Adrenal gland (tissue), 9 donors: ENCODE measurements at regions not wholly inside any gene's neighbourhood (a gene's known extent, or its start where the extent isn't known, plus 50 kb on each side); places are given as distances from the start of the nearest gene placed in this dataset.

Experiments used
- DNase-seq, 7 donors: peaks; one replicate each; pipeline ENCODE4 v3.0.0-alpha.2; 2019 to 2020
- H3K27ac ChIP-seq, 5 donors: fragments of 200-600 bp; sonication (generic) in 4 of 5; 1 replicate in 3 of 5; 2 replicates in 2 of 5; pipeline versions ENCODE4 v1.5.1 to v1.8.0; 2016 to 2020; ENCODE audit warnings: mild to moderate bottlenecking in 1 of 5
- H3K27me3 ChIP-seq: fragments of 200-600 bp; 2 replicates; pipeline ENCODE4 v1.8.0; 2021
- H3K36me3 ChIP-seq, 2 donors: fragments of 200-600 bp; replicated peaks in 1 of 2; 1 replicate in 1 of 2; 2 replicates in 1 of 2; pipeline versions ENCODE4 v1.5.1 to v1.8.0; 2018 to 2022
- H3K4me1 ChIP-seq, 2 donors: fragments of 200-600 bp; replicated peaks in 1 of 2; 1 replicate in 1 of 2; 2 replicates in 1 of 2; pipeline versions ENCODE4 v1.5.1 to v1.8.0; 2018 to 2021
- H3K4me3 ChIP-seq, 4 donors: fragments of 200-600 bp; sonication (generic) in 3 of 4; one replicate each; pipeline ENCODE4 v1.5.1; 2016 to 2018
- H3K9me3 ChIP-seq, 3 donors: fragments of 200-600 bp; sonication (generic) in 1 of 3; replicated peaks in 1 of 3; 1 replicate in 2 of 3; 2 replicates in 1 of 3; pipeline versions ENCODE4 v1.5.1 to v1.8.0; 2016 to 2021
- CTCF ChIP-seq, 6 experiments: fragments of 450-650 bp in 4 of 6; fragments of 200-600 bp in 2 of 6; sonication (generic) in 1 of 6; IDR thresholded peaks; 1 replicate in 5 of 6; 2 replicates in 1 of 6; pipeline versions ENCODE4 v1.5.1 to v1.8.0; 2016 to 2021; ENCODE audit warnings: antibody characterized with exemption in 6 of 6, mild to moderate bottlenecking in 2 of 6, moderate library complexity in 1 of 6
- POLR2A ChIP-seq, 2 donors: fragments of 450-650 bp; IDR thresholded peaks; one replicate each; pipeline ENCODE4 v1.6.1; 2017; ENCODE audit warnings: antibody characterized with exemption in 2 of 2, mild to moderate bottlenecking in 2 of 2, moderate library complexity in 1 of 2
- WGBS, 4 donors: extraction: QIAGEN DNeasy Blood & Tissue Kit in 2 of 4; methylation state at CpG; one replicate each; pipeline versions ENCODE4 v1.1.5 to v1.1.7; 2013 to 2017; 5-methylcytosine and 5-hydroxymethylcytosine counted together
- intact Hi-C, 2 donors: fragments of 100-400 bp; cut with DNase I; formaldehyde crosslinking; loops; one replicate each; pipeline versions ENCODE4 v1.14.1 to v1.15.0; 2022 to 2023
- donor health status: healthy with polysubstance abuse.
- donor health status: Bipolar disorder and iron deficiency.
- donor health status: DM: yes; HTN: yes; CAD: no.
- donor health status: DM: no; HTN: no; CAD: no.
- donor health status: DM: no; HTN: no; CAD: no.

- Histone ChIP-seq H3K4me3 (no peak overlapping the region), H3K27me3 (no peaks in the 10 kb centered on the region), H3K9me3 (peaks cover 0 to 5% (median 0%) of the 10 kb centered on the region in 3 donors), H3K4me1 (no peaks in the 10 kb centered on the region), H3K36me3 (no peaks in the 10 kb centered on the region), H3K27ac (no peak overlapping the region)
- peak in 3 of 7 donors; percentile 23 to 55 (median 25) for DNase-seq
- intact Hi-C loops = no loop called here
- 70 to 79% (median 73%) methylated on average over 2 of the region's 2 CpGs for WGBS, 4 donors
- TF ChIP-seq CTCF (IDR thresholded peaks at IDR 0.05) (peak; percentile 4 to 48 (median 31)), POLR2A (IDR thresholded peaks at IDR 0.05) (no peak)
These were observed 97.9 kb upstream of the DLX2 start for GRCh38 chr2:172200495-172201085.

- intact Hi-C loops = no loop called here
These were observed 101.6 kb upstream of the DLX2 start for GRCh38 chr2:172204309-172204708.

GRCh38 chr2:172204762-172205161 is 102.1 kb upstream of the DLX2 start:
- 79 to 95% (median 80%) methylated on average over 2 of the region's 2 CpGs for WGBS, 4 donors

More at GRCh38 chr2:172204309-172204708, 101.6 kb upstream of the DLX2 start:
- H3K9me3 ChIP-seq = peaks cover 0 to 5% (median 0%) of the 10 kb centered on the region in 3 donors
- WGBS, 4 donors = 84 to 95% (median 86%) methylated on average over 7 of the region's 7 CpGs
- no peak overlapping the region for H3K4me3 ChIP-seq
- H3K36me3 ChIP-seq = no peaks in the 10 kb centered on the region
- no peaks in the 10 kb centered on the region for H3K27me3 ChIP-seq
- no peak overlapping the region for H3K27ac ChIP-seq
- DNase-seq = no peak
- no peaks in the 10 kb centered on the region for H3K4me1 ChIP-seq
- TF ChIP-seq POLR2A (IDR thresholded peaks at IDR 0.05) (no peak), CTCF (IDR thresholded peaks at IDR 0.05) (no peak)

GRCh38 chr2:172205292-172205691 is 102.6 kb upstream of the DLX2 start:
- Histone ChIP-seq H3K27ac (no peak overlapping the region), H3K4me3 (no peak overlapping the region), H3K9me3 (peaks cover 0 to 4% (median 0%) of the 10 kb centered on the region in 3 donors), H3K36me3 (no peaks in the 10 kb centered on the region), H3K27me3 (no peaks in the 10 kb centered on the region), H3K4me1 (no peaks in the 10 kb centered on the region)
- intact Hi-C loops = no loop called here
- no peak for DNase-seq
- WGBS, 4 donors = 65 to 82% (median 67%) methylated on average over 4 of the region's 4 CpGs
- TF ChIP-seq CTCF (IDR thresholded peaks at IDR 0.05) = no peak
- no peak for TF ChIP-seq POLR2A (IDR thresholded peaks at IDR 0.05)

More at GRCh38 chr2:172204762-172205161, 102.1 kb upstream of the DLX2 start:
- intact Hi-C loops = no loop called here
- Histone ChIP-seq H3K36me3 (no peaks in the 10 kb centered on the region), H3K9me3 (peaks cover 0 to 5% (median 0%) of the 10 kb centered on the region in 3 donors), H3K4me3 (no peak overlapping the region), H3K27me3 (no peaks in the 10 kb centered on the region), H3K27ac (no peak overlapping the region), H3K4me1 (no peaks in the 10 kb centered on the region)
- no peak for DNase-seq
- TF ChIP-seq POLR2A (IDR thresholded peaks at IDR 0.05) (no peak), CTCF (IDR thresholded peaks at IDR 0.05) (no peak)
